Breast epithelium (tissue), 4 donors: ENCODE measurements at regions not wholly inside any gene's neighbourhood (a gene's known extent, or its start where the extent isn't known, plus 50 kb on each side); places are given as distances from the start of the nearest gene placed in this dataset.

Experiments used
- DNase-seq, 2 donors: peaks; one replicate each; pipeline ENCODE4 v3.0.0-alpha.2; 2019; ENCODE audit warnings: low spot score in 2 of 2
- H3K27ac ChIP-seq, 2 donors: fragments of 200-600 bp; sonication (generic) in 1 of 2; one replicate each; pipeline ENCODE4 v1.5.1; 2016 to 2019; ENCODE audit warnings: mild to moderate bottlenecking in 1 of 2
- H3K27me3 ChIP-seq, 2 donors: fragments of 200-600 bp; sonication (generic) in 1 of 2; one replicate each; pipeline versions ENCODE4 v1.5.1 to v1.6.0; 2017 to 2019; ENCODE audit warnings: control low read depth in 1 of 2, mild to moderate bottlenecking in 1 of 2
- H3K36me3 ChIP-seq: fragments of 200-600 bp; one replicate; pipeline ENCODE4 v1.5.1; 2019
- H3K4me1 ChIP-seq, 2 donors: fragments of 200-600 bp; sonication (generic); one replicate each; pipeline ENCODE4 v1.5.1; 2016 to 2019; ENCODE audit warnings: control low read depth in 1 of 2
- H3K4me3 ChIP-seq, 3 donors: fragments of 200-600 bp; sonication (generic); 1 replicate in 2 of 3; 2 replicates in 1 of 3; pipeline ENCODE4 v1.5.1; 2016 to 2019; ENCODE audit warnings: mild to moderate bottlenecking in 3 of 3, moderate library complexity in 2 of 3
- H3K9me3 ChIP-seq, 2 donors: fragments of 200-600 bp; sonication (generic) in 1 of 2; one replicate each; pipeline ENCODE4 v1.5.1; 2016 to 2019; ENCODE audit warnings: control low read depth in 1 of 2
- CTCF ChIP-seq, 3 donors: fragments of 450-650 bp; IDR thresholded peaks; one replicate each; pipeline ENCODE4 v1.5.1; 2016 to 2017; ENCODE audit warnings: antibody characterized with exemption in 3 of 3, mild to moderate bottlenecking in 3 of 3, moderate library complexity in 3 of 3
- POLR2A ChIP-seq: fragments of 450-650 bp; IDR thresholded peaks from one replicate; pipeline ENCODE4 v1.6.1; 2016; ENCODE audit warnings: antibody characterized with exemption, mild to moderate bottlenecking, moderate library complexity
- POLR2AphosphoS5 ChIP-seq, 3 donors: sonication (generic); formaldehyde crosslinking; IDR thresholded peaks; one replicate each; pipeline ENCODE4 v1.6.1; 2017; ENCODE audit warnings: antibody characterized with exemption in 3 of 3
- intact Hi-C: fragments of 100-400 bp; cut with DNase I; formaldehyde crosslinking; loops from one replicate; pipeline ENCODE4 v1.15.1; 2023; ENCODE audit warnings: low total_unique reads

GRCh38 chr17:70608193-70608592 lies 438.9 kb downstream of the KCNJ2 start:
- no peak for DNase-seq
- no peak overlapping the region for H3K4me3 ChIP-seq
- H3K4me1 ChIP-seq = no peaks in the 10 kb centered on the region
- intact Hi-C loops = no loop called here
- no peaks in the 10 kb centered on the region for H3K9me3 ChIP-seq
- H3K27me3 ChIP-seq = no peaks in the 10 kb centered on the region
- TF ChIP-seq CTCF (IDR thresholded peaks at IDR 0.05) (no peak), POLR2AphosphoS5 (IDR thresholded peaks at IDR 0.05) (no peak), POLR2A (no peak)
- H3K27ac ChIP-seq = no peak overlapping the region
- no peaks in the 10 kb centered on the region for H3K36me3 ChIP-seq

GRCh38 chr17:70608957-70609356 lies 439.6 kb downstream of the KCNJ2 start:
- Histone ChIP-seq H3K27me3 (no peaks in the 10 kb centered on the region), H3K9me3 (no peaks in the 10 kb centered on the region), H3K27ac (no peak overlapping the region), H3K36me3 (no peaks in the 10 kb centered on the region), H3K4me3 (no peak overlapping the region), H3K4me1 (no peaks in the 10 kb centered on the region)
- intact Hi-C loops = no loop called here
- no peak for DNase-seq
- TF ChIP-seq POLR2A = no peak
- TF ChIP-seq POLR2AphosphoS5 (IDR thresholded peaks at IDR 0.05) = no peak
- no peak for TF ChIP-seq CTCF (IDR thresholded peaks at IDR 0.05)

GRCh38 chr17:70609566-70609965 lies 440.2 kb downstream of the KCNJ2 start:
- Histone ChIP-seq H3K36me3 (no peaks in the 10 kb centered on the region), H3K27me3 (no peaks in the 10 kb centered on the region), H3K4me1 (no peaks in the 10 kb centered on the region), H3K27ac (no peak overlapping the region), H3K9me3 (no peaks in the 10 kb centered on the region), H3K4me3 (no peak overlapping the region)
- TF ChIP-seq POLR2AphosphoS5 (IDR thresholded peaks at IDR 0.05) (no peak), POLR2A (no peak), CTCF (IDR thresholded peaks at IDR 0.05) (no peak)
- intact Hi-C loops = no loop called here
- DNase-seq = no peak

- TF ChIP-seq CTCF (IDR thresholded peaks at IDR 0.05) = no peak
- TF ChIP-seq POLR2A = no peak
- TF ChIP-seq POLR2AphosphoS5 (IDR thresholded peaks at IDR 0.05) = no peak
- H3K4me3 ChIP-seq = no peak overlapping the region
- no peak overlapping the region for H3K27ac ChIP-seq
Measured at GRCh38 chr17:70610161-70610560, 440.8 kb downstream of the KCNJ2 start.

GRCh38 chr17:70613681-70614080 lies 444.3 kb downstream of the KCNJ2 start:
- Histone ChIP-seq H3K9me3 (no peaks in the 10 kb centered on the region), H3K36me3 (no peaks in the 10 kb centered on the region), H3K27ac (no peak overlapping the region), H3K4me1 (no peaks in the 10 kb centered on the region), H3K27me3 (no peaks in the 10 kb centered on the region), H3K4me3 (no peak overlapping the region)
- no peak for TF ChIP-seq POLR2A
- TF ChIP-seq CTCF (IDR thresholded peaks at IDR 0.05) = no peak
- TF ChIP-seq POLR2AphosphoS5 (IDR thresholded peaks at IDR 0.05) = no peak
- intact Hi-C loops = no loop called here
- DNase-seq = no peak

More at GRCh38 chr17:70610161-70610560, 440.8 kb downstream of the KCNJ2 start:
- intact Hi-C loops = no loop called here
- Histone ChIP-seq H3K4me1 (no peaks in the 10 kb centered on the region), H3K27me3 (no peaks in the 10 kb centered on the region), H3K9me3 (no peaks in the 10 kb centered on the region), H3K36me3 (no peaks in the 10 kb centered on the region)
- no peak for DNase-seq
